ENCODE measurements at regions not wholly inside any gene's neighbourhood (a gene's known extent, or its start where the extent isn't known, plus 50 kb on each side); places are given as distances from the start of the nearest gene placed in this dataset.

DNA sequence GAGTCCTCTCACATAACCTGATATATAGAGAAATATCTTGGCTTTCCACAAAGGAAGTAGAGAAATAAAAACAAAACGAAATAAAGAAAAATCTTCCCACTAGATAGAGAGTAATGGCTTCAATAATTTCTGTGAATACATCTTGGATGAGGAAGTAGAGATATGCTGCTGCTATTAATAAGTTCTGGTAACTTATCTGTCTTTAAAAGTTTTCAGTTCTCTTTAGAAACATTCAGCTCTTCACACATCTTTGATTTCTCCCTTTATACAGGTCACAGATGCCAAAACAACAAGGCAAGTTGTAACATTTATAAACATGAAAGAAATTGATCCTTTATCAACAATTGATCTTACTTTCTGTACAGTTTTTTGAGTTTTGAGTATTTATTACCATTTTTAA is 615.8 kb downstream of the TRAM1L1 start:
- H3K4me3 ChIP-seq = no peak overlapping the region
- H3K27ac ChIP-seq = no peak overlapping the region
- H3K27me3 ChIP-seq = no peaks in the 10 kb centered on the region
- DNase-seq = no peak
- no peaks in the 10 kb centered on the region for H3K36me3 ChIP-seq
- no peak for TF ChIP-seq EP300 (IDR thresholded peaks at IDR 0.05; ENCODE audit: low read depth)
- no peak for TF ChIP-seq POLR2AphosphoS5 (IDR thresholded peaks at IDR 0.05)
- no peak for TF ChIP-seq POLR2A (IDR thresholded peaks at IDR 0.05)
- TF ChIP-seq, protein P1, sequence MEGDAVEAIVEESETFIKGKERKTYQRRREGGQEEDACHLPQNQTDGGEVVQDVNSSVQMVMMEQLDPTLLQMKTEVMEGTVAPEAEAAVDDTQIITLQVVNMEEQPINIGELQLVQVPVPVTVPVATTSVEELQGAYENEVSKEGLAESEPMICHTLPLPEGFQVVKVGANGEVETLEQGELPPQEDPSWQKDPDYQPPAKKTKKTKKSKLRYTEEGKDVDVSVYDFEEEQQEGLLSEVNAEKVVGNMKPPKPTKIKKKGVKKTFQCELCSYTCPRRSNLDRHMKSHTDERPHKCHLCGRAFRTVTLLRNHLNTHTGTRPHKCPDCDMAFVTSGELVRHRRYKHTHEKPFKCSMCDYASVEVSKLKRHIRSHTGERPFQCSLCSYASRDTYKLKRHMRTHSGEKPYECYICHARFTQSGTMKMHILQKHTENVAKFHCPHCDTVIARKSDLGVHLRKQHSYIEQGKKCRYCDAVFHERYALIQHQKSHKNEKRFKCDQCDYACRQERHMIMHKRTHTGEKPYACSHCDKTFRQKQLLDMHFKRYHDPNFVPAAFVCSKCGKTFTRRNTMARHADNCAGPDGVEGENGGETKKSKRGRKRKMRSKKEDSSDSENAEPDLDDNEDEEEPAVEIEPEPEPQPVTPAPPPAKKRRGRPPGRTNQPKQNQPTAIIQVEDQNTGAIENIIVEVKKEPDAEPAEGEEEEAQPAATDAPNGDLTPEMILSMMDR (IDR thresholded peaks at IDR 0.05) = no peak
- in situ Hi-C loops (cut with MboI; ENCODE audit: low pct_ligation_motif_present in 1 of 4, low pct_unique_long_range_greater_than_20kb in 1 of 4, low sequenced_read_pairs in 3 of 4) = no loop called here
- intact Hi-C loops (cut with DNase I; ENCODE audit: low total_unique reads) = no loop called here
- no peaks in the 10 kb centered on the region for H3K9me3 ChIP-seq
- 31 to 33% methylated on average over 1 of the region's 1 CpG for WGBS, 2 donors (ENCODE audit: low coverage in 1 of 2)
- no peaks in the 10 kb centered on the region for H3K4me1 ChIP-seq

GRCh38 chr4:116453127-116453526 is 632.2 kb downstream of the TRAM1L1 start:
- intact Hi-C loops (cut with DNase I; ENCODE audit: low total_unique reads) (no loop called here), in situ Hi-C loops (cut with MboI; ENCODE audit: low pct_ligation_motif_present in 1 of 4, low pct_unique_long_range_greater_than_20kb in 1 of 4, low sequenced_read_pairs in 3 of 4) (no loop called here)
- Histone ChIP-seq H3K4me3 (no peak overlapping the region), H3K27ac (no peak overlapping the region), H3K36me3 (no peaks in the 10 kb centered on the region), H3K4me1 (no peaks in the 10 kb centered on the region), H3K9me3 (no peaks in the 10 kb centered on the region), H3K27me3 (no peaks in the 10 kb centered on the region)
- 92 to 93% methylated on average over 16 to 19 of the region's 19 CpGs for WGBS, 2 donors (ENCODE audit: low coverage in 1 of 2)
- no peak for DNase-seq
- no peak for TF ChIP-seq POLR2A (IDR thresholded peaks at IDR 0.05)
- TF ChIP-seq, protein P1 (IDR thresholded peaks at IDR 0.05) = no peak

- no peak for DNase-seq
- Histone ChIP-seq H3K4me1 (no peaks in the 10 kb centered on the region), H3K27me3 (no peaks in the 10 kb centered on the region), H3K27ac (no peak overlapping the region), H3K9me3 (no peaks in the 10 kb centered on the region), H3K4me3 (no peak overlapping the region), H3K36me3 (no peaks in the 10 kb centered on the region)
- WGBS, 2 donors (ENCODE audit: low coverage in 1 of 2) = 68 to 80% methylated on average over 2 of the region's 2 CpGs
- TF ChIP-seq POLR2AphosphoS5 (IDR thresholded peaks at IDR 0.05) (no peak), POLR2A (IDR thresholded peaks at IDR 0.05) (no peak), EP300 (IDR thresholded peaks at IDR 0.05; ENCODE audit: low read depth) (no peak)
- TF ChIP-seq, protein P1 (IDR thresholded peaks at IDR 0.05) = no peak
- in situ Hi-C loops (cut with MboI; ENCODE audit: low pct_ligation_motif_present in 1 of 4, low pct_unique_long_range_greater_than_20kb in 1 of 4, low sequenced_read_pairs in 3 of 4) = no loop called here
- intact Hi-C loops (cut with DNase I; ENCODE audit: low total_unique reads) = no loop called here
These were observed 635.6 kb downstream of the TRAM1L1 start for GRCh38 chr4:116449764-116450163.

- no peak overlapping the region for H3K4me3 ChIP-seq
- no peaks in the 10 kb centered on the region for H3K9me3 ChIP-seq
- TF ChIP-seq POLR2A (IDR thresholded peaks at IDR 0.05) (no peak), EP300 (IDR thresholded peaks at IDR 0.05; ENCODE audit: low read depth) (no peak), POLR2AphosphoS5 (IDR thresholded peaks at IDR 0.05) (no peak)
- TF ChIP-seq, protein P1 (IDR thresholded peaks at IDR 0.05) = no peak
- in situ Hi-C loops (cut with MboI; ENCODE audit: low pct_ligation_motif_present in 1 of 4, low pct_unique_long_range_greater_than_20kb in 1 of 4, low sequenced_read_pairs in 3 of 4) (no loop called here), intact Hi-C loops (cut with DNase I; ENCODE audit: low total_unique reads) (no loop called here)
- no peaks in the 10 kb centered on the region for H3K36me3 ChIP-seq
- H3K27ac ChIP-seq = no peak overlapping the region
- DNase-seq = no peak
- H3K4me1 ChIP-seq = no peaks in the 10 kb centered on the region
- H3K27me3 ChIP-seq = no peaks in the 10 kb centered on the region
These were observed 641.3 kb downstream of the TRAM1L1 start for GRCh38 chr4:116444117-116444516.

Measured in transverse colon (tissue), 4 donors.